ENCODE measurements at regions not wholly inside any gene's neighbourhood (a gene's known extent, or its start where the extent isn't known, plus 50 kb on each side); places are given as distances from the start of the nearest gene placed in this dataset.

DNA sequence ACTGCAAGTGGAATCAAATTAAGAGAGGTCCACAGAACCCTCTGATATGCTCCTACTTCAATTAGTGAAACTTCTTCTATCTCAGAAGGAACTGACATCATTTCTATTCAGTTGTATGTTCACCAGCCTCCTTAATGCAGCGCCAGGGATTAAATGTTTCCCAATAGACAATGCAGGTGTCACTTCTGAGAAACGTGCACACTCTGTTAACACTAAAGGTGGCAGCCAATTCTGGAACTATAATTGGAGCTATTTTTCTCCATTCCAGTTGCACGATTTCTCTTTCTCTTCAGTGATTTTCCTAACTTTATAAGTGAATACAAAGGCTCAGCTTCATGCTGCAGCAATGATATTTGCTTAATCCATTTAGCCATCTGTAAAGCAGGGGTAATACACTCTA, 821.9 kb downstream of the TDRD15 start:
- TF ChIP-seq, protein P1, sequence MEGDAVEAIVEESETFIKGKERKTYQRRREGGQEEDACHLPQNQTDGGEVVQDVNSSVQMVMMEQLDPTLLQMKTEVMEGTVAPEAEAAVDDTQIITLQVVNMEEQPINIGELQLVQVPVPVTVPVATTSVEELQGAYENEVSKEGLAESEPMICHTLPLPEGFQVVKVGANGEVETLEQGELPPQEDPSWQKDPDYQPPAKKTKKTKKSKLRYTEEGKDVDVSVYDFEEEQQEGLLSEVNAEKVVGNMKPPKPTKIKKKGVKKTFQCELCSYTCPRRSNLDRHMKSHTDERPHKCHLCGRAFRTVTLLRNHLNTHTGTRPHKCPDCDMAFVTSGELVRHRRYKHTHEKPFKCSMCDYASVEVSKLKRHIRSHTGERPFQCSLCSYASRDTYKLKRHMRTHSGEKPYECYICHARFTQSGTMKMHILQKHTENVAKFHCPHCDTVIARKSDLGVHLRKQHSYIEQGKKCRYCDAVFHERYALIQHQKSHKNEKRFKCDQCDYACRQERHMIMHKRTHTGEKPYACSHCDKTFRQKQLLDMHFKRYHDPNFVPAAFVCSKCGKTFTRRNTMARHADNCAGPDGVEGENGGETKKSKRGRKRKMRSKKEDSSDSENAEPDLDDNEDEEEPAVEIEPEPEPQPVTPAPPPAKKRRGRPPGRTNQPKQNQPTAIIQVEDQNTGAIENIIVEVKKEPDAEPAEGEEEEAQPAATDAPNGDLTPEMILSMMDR (IDR thresholded peaks at IDR 0.05) = no peak
- no peak for TF ChIP-seq EP300 (IDR thresholded peaks at IDR 0.05)

Measured in ovary (tissue), 3 donors.